LHCN-M2 (cell line): ENCODE measurements at regions not wholly inside any gene's neighbourhood (a gene's known extent, or its start where the extent isn't known, plus 50 kb on each side); places are given as distances from the start of the nearest gene placed in this dataset.

ENCODE experiments used
- DNase-seq: peaks from one replicate; pipeline ENCODE4 v3.0.0-alpha.2; 2012; ENCODE audit warnings: low read depth

- no peak for DNase-seq
Measured at GRCh38 chr9:11722957-11723356, 970.2 kb upstream of the TYRP1 start.

- no peak for DNase-seq
Measured at GRCh38 chr9:11726659-11727058, 966.5 kb upstream of the TYRP1 start.

- DNase-seq: peak; percentile 2
Measured at GRCh38 chr9:11735391-11735790, 957.8 kb upstream of the TYRP1 start.

- DNase-seq: no peak
Measured at GRCh38 chr9:11742471-11742870, 950.7 kb upstream of the TYRP1 start.

GRCh38 chr9:11743356-11743755 lies 949.8 kb upstream of the TYRP1 start:
- DNase-seq: no peak

GRCh38 chr9:11749396-11749795 lies 943.8 kb upstream of the TYRP1 start:
- DNase-seq: no peak

- DNase-seq: no peak
Measured at GRCh38 chr9:11755951-11756350, 937.2 kb upstream of the TYRP1 start.

- DNase-seq: no peak
Measured at GRCh38 chr9:11757408-11757807, 935.8 kb upstream of the TYRP1 start.

GRCh38 chr9:11758016-11758415 lies 935.2 kb upstream of the TYRP1 start:
- no peak for DNase-seq

- DNase-seq: no peak
Measured at GRCh38 chr9:11779971-11780370, 913.2 kb upstream of the TYRP1 start.

- DNase-seq: no peak
Measured at GRCh38 chr9:11792870-11793269, 900.3 kb upstream of the TYRP1 start.

GRCh38 chr9:11794984-11795383 lies 898.2 kb upstream of the TYRP1 start:
- no peak for DNase-seq

GRCh38 chr9:11805969-11806368 lies 887.2 kb upstream of the TYRP1 start:
- DNase-seq: no peak

GRCh38 chr9:11821306-11821975 lies 871.7 kb upstream of the TYRP1 start:
- no peak for DNase-seq

GRCh38 chr9:11828201-11828600 lies 865.0 kb upstream of the TYRP1 start:
- no peak for DNase-seq

GRCh38 chr9:11833056-11833455 lies 860.1 kb upstream of the TYRP1 start:
- DNase-seq: no peak

- no peak for DNase-seq
Measured at GRCh38 chr9:11868795-11869194, 824.4 kb upstream of the TYRP1 start.

GRCh38 chr9:11871852-11872251 lies 821.3 kb upstream of the TYRP1 start:
- no peak for DNase-seq

- no peak for DNase-seq
Measured at GRCh38 chr9:11872471-11872870, 820.7 kb upstream of the TYRP1 start.

- DNase-seq: no peak
Measured at GRCh38 chr9:11874414-11874813, 818.8 kb upstream of the TYRP1 start.

GRCh38 chr9:11892401-11892800 lies 800.8 kb upstream of the TYRP1 start:
- no peak for DNase-seq

GRCh38 chr9:11893331-11893730 lies 799.9 kb upstream of the TYRP1 start:
- no peak for DNase-seq

- DNase-seq: no peak
Measured at GRCh38 chr9:11894136-11894535, 799.0 kb upstream of the TYRP1 start.

- DNase-seq: no peak
Measured at GRCh38 chr9:11902610-11903009, 790.6 kb upstream of the TYRP1 start.
